Fibroblast of skin of right quadriceps (primary cell): ENCODE measurements at regions not wholly inside any gene's neighbourhood (a gene's known extent, or its start where the extent isn't known, plus 50 kb on each side); places are given as distances from the start of the nearest gene placed in this dataset.
"Not testable (repeated sequence)": the region's sequence is repeated elsewhere in the genome, so short reads cannot be mapped to it uniquely, and the experiment has no call there.

ENCODE experiments used
- DNase-seq: peaks from one replicate; pipeline ENCODE4 v3.0.0-alpha.2; 2013

DNA sequence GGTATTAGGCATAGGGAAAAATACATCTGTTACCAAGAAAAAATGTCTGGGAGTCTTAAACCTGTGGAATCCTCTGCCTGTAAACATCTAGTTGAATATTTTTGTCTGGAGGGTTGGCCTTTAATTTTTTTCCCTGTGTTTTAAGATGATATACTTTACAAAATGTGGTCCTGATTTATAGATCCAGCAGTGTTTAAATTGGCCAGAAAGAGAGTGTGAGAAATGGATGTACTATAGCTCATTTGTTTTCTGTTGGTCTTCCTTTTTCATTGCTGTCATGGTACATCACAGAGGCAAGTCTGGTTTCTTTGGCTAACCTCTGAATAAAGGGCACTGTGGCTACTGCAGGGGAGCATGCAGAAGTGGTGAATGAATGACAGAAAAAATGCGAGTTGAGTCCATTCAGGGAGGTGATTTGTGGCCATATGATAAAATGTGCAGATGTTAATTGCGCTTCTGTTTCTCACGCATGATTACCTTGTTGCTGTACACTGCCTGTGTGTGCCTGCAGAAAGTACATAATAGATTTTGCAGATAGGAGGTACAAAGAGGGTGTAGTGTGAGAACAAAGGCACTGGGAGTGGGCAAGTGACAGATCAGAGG, 150.0 kb downstream of the NFKBIZ start:
- DNase-seq = peak; percentile 6

DNA sequence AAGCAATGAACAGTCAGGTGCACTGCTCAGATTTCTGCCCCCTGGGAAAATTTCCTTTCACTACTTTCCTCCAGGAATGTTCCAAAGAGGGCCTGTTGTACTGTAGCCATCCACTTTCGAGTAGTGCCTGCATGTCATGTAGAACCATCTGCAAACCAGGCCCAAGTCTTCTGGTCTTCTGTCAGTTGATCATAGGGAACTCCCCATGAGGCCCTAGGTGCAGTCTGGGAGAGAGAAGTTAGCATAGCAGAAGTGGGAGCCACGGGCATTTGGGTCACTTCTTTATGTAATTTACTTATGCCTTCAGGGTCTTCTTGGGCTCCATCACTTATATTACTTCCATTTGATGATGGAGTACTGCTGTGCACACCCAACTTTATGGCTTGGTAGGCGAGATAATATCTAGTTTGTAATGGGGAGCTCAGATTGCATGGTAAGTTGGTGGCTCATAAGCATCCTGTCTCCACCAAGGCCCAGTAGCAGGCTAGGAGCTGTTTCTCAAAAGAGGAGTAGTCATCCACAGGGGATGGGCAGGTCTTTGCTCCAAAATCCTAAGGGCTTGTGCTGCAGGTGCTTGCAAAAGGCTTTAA, 151.4 kb downstream of the NFKBIZ start:
- DNase-seq = no peak

DNA sequence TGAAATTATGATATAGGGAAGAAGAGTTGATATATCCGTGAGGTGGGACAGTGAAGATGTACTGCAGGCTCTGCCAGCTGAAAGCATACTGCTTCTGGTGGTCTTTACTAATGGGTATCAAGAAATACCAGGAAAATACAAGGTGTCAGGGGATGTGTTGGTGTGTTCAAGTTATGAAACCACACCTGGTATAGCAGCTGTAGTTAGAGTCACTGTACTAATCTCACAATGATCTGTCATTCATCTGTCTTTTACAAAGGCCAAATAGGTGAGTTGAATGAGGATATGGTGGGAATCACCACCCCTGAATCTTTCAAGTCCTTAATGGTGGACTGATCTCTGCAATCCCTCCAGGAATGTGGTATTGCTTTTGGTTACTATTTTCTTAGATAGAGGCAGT, 152.7 kb downstream of the NFKBIZ start:
- no peak for DNase-seq

DNA sequence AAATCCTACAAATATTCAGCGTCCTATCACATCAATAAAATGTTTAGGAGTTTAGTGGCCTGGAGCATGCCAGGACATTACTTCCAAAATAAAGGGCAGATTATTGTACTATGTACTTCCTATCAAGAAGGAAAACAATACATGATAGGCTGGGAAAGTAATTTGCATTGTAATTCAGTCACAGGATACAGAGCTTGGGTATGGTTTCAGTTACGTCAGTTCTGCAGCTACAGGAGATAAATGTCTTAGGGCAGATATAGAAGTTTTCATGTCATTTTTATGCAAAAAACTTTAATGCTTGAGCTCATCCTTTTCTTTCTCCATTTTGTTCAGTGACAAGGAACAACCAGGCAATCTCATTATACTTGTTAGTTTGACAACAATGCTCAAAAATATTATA, 155.2 kb downstream of the NFKBIZ start:
- DNase-seq = no peak

DNA sequence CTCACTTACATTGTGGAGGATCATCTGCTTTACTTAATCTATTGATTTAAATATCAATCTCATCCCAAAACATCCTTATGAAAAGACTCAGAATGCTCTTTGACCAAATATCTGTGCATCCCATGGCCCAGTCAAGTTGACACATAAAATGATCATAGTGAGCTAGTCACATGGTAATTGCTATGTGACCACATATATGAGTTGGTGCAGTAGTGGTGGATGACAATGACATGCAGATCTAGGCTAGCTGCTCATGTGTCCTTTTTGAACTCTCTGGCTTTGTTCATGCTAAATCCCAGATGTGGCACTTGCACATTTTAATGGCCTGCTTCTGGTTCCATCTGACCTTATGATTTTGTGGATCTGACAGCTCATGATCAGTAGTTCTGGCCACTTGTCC, 156.2 kb downstream of the NFKBIZ start:
- DNase-seq = no peak

DNA sequence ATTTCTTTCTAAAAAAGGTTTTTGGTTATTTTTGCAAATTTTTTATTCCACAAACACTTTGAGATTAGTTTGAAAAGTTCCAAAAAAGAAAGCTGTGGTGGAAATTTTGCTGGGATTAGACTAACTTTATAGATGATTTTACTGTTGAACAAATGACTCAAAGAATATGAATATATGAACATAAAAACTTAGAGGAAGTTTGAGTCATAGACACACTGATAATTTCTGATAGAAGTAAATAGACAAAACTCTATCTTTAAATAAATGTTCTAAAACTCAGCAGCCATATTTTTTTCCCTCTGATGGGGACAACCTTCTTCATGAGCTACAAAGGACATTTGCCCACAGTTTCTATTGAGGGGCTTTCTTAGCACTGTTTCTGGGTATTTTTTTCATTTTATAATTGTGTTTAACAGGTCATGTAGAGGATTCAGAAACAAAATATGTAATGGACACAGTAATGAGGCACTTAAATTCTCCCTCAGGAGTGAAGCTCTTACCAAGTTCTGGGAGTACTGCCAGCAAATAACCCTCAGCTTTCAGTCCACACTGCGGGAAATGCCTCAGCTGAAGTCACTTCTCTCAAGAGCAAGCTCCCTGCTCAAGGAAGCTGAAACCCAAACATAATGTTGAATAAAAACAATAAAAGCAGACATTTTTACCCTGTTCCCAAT, 157.6 kb downstream of the NFKBIZ start:
- peak; percentile 97 for DNase-seq

DNA sequence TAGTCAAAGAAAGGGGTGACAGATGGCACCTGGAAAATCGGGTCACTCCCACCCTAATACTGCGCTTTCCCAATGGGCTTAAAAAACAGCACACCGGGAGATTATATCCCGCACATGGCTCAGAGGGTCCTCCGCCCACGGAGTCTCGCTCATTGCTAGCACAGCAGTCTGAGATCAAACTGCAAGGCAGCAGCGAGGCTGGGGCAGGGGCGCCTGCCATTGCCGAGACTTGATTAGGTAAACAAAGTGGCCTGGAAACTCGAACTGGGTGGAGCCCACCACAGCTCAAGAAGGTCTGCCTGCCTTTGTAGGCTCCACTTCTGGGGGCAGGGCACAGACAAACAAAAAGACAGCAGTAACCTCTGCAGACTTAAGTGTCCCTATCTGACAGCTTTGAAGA, 159.1 kb downstream of the NFKBIZ start:
- not testable (repeated sequence) for DNase-seq

DNA sequence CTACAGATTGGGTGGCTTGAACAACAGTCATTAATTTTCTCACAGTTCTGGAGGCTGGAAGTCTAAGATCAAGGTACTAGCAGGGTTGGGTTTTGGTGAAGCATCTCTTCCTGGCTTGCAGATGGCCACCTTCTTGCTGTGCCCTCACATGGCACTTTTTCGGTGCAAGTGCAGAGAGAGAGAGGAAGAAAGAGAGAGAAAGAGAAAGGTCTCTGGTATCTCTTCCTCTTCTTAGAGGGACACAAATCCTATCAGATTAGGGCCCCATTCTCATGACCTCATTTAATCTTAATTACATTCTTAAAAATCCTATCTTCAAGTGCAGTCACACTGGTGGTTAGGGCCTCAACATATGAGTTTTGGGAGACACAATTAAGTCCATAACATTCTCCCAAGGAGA, 167.1 kb downstream of the NFKBIZ start:
- no peak for DNase-seq

DNA sequence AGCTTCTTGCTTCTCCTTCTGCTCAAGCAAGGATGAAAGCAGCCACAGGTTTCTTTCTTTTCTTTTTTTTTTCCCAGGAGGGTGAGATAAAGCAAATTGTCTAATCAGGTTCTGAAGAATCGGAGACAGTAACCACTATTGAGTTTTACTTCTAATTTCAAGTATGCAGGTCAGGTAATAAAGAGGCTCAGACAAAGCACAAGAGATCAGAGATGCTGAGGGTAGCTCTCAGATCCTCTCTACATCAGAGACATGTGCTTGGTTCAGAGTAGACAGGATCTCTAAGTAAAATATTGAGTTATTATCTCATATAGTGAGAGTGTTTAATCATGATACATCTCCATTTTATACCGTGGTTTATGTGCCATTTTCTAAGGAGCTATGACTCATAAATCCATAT, 168.5 kb downstream of the NFKBIZ start:
- DNase-seq = no peak

DNA sequence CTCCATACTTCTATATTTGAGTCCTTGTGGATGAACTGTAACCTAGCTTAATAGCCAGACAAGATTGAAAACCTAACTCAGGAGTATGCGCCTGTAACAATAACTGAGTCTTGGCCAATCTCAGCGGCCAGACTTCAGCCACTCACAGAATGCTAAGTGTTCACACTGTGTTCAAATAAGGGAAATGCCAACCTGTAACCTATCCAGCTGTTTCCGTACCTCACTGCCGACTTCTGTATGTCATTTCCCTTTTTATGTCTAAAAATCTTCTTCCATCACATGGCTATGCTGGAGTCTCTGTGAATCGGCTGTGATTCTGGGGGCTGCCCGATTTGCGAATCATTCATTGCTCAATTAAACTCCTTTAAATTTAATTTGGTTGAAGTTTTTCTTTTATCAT, 169.2 kb downstream of the NFKBIZ start:
- DNase-seq = no peak

DNA sequence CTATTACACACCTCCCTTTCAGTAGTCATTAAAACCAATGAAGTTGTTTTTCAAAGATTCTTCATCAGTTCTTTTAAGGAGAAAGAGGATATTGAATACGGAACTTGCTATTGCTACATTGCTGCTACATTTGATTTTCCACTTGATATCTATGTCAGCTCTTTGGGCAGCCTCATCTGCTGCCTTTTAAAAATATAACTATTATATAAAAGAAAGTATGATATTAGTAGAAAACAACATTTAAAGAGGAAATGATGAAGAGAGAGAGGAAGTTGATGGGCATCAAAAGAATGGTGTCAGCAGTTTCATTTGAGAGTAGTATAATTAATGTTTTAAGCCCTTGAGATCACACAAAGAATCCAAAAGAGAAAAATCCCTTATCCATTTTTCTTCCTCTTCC, 171.4 kb downstream of the NFKBIZ start:
- DNase-seq = no peak

DNA sequence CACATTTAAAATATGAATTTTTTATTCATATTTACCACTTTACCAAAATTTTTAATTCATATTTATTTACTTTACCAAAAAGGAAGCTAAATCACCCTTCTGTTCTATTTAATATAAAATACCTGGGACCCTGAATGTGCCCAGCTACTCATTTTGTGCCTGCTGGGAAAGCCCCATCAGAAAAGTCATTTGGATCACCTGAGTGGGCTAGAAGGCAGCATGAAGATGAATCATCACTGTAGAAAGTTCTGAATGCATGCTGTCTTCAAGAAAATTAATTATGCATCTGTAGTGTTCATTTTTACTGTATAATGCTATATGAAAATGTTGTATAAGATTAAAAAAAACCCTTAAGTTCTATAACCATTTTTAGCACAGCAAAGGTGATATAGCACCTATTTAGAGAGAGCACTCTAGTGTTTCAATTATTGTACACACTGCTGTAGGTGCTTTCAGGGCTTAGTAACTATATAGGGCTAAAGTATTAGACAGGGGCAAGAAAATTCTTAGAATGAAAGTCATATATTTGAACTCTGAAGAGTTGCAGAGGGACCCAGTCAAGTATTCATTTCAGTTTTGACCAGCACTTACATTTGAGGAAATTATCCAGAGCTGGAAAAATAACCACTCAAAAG, 175.1 kb downstream of the NFKBIZ start:
- no peak for DNase-seq

DNA sequence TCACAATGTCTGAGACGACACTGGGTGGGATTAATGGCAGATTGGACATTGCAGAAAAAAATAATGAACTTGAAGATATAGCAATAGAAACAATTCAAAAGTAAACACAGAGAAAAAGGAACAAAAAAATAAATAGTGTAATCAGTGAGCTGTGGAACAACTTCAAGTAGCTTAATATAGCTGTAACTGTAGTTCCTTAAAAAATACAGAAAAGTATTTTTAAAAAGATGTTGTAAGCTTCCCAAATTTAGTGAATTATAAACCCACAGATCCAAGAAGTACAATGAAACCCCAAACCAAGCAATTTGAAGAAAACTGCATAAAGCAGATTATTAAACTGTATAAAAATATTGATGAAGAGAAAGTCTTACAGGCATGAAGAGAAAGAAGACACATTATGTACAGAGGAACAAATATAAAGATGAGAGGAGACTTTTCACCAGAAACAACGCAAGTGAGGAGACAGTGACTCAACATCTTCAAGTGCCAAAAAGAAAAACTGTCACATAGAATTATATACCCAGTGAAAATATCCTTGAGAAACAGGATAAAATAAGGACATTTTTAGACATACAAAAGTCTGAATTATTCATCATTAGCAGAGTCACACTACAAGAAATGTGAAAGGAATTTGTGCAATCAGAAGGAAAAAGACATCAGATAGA, 176.4 kb downstream of the NFKBIZ start:
- DNase-seq = no peak

DNA sequence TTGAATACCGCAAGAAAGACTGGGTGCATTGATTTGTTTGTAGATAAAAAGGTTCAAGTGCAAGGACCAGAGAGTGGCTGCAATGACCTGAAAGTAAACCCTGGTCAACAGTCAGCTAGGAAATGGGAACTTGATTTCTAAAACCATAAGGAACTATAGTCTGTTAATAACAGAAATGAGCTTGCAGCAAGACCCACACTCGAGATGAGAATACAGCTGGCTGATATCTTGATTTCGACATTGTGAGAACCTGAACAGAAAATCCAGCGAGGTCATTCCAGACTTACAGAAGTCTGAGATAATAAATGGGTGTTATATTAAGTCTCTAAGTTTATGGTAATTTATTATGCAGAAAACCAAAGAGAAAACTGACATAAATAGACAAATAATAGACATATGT, 177.3 kb downstream of the NFKBIZ start:
- no peak for DNase-seq

DNA sequence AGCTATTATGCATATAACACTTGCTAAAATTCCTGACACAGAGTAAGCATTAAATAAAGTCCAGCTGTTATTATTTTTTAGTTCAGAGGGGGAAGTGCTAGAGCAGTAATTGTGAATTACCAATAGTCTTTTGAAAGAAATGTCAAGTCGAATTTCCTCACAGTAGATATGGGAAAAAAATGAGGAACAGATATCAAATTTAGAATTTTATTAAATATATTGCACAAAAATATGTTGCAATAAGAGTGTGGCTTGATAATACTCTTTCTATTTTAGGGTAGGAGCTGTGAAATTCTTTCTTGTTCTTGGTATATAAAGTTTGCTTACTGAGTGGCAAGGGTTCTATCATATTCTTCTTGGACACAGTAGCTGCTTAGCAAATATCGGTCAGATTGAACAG, 181.3 kb downstream of the NFKBIZ start:
- DNase-seq = no peak

DNA sequence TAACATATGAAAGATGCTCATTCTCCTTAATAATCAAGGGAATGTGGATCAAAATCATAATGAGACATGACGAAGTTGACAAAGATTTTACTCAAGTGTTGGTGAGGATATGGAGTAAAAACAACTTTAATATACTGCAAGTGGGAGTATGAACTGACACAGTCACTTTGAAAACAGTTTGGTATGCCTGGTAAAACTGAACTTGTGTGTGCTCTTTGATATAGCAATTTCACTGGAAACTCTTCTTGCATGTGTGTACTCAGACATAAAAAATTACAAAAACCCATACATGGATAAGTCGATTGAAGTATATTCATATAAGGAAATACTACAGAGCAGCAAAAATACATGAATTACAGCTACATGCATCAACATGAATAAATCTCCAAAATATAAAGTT, 182.5 kb downstream of the NFKBIZ start:
- no peak for DNase-seq

DNA sequence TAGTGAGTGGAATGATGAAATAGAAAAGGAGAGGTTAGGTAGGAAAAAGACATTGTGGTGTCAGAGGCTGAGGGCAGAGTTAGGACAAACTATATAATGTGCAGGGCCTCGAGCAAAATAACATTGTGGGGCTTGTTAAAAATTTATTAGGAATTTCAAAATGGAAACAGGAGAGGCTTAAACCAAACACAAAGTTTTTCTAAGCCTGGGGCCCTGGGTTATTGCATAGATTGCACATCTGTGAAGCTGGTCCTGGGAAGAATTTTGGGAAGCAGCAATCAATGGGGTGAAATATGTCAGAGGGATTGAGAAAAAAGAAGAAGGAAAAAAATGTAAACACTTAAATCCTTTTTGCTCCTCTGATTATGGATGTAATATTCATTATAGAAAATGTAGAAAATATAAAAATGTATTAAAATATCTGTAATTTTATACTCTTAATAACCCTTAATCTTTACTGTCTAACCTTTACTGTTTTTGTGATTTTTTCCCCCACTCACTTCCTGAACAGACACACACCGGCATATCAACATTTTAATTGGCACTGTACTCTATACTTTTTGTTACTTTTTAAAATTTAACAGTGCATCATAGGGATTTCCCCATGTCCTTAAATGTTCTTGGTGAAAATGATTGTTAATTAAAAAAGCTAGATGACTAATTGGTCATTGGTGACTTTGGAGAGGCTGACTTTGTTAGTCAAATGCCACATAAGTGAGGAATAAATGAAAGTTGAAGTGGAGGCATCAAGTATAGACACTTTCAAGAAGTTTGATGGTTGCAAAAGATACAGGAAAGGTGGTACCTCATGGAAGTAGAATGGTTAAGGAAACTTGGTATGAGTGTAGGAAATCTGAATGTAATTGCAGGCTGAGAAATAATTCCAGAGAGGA, 183.4 kb downstream of the NFKBIZ start:
- no peak for DNase-seq

DNA sequence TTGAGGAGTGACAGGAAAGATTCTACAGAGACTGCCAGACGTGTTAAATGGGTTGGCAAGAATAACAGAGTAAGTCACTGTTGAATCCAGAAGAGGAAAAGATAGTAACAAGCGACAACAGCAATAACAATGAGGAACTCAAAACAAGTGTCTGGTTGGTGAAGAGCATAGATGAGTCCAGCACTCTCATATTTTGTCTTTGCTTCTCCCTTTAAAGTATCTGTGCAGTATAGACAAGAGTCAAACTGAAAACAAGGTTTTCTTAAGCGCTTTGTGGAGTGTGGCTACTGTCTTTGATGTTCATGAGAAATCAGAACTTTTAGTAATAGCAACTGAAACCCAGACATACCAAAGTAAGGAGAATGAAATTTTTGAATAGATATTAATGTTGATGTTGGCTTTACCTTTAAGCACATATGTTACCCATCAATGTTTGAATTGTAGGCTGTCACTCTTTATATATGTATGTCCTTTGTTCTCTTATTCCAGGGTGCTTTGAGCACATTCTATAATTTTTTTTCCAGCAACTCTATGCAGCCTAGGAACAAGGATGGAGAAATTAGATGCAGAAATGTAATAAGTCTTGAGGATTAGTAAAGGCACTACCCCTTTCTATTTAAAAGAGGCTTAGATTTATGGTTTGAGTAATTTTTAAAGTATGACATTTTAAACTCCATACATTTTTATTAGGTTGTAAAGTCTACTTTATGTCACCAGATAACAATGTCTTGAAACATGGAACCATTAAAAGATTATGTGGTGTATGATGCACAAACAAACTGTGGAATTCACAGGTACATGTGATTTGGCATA, 185.5 kb downstream of the NFKBIZ start:
- DNase-seq = peak; percentile 68

DNA sequence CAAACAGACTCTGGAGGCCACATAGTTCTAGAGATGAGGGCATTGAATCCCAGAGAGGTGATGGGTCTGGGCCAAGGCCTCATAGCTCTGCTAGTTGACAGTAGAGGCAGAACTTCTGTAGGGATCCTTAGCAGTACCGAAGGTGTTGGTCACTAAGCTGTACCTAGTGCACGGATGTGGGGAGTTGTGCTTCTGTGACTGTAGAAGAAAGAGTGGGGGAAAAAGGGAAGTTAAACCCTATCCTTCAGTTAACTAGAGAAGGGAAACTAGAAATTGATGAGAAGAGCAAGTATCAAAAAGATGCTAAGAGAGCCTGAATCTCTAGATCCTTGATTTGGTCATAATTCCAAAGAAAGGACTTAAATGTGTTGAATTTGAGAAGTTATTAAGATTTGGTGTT, 186.7 kb downstream of the NFKBIZ start:
- no peak for DNase-seq

DNA sequence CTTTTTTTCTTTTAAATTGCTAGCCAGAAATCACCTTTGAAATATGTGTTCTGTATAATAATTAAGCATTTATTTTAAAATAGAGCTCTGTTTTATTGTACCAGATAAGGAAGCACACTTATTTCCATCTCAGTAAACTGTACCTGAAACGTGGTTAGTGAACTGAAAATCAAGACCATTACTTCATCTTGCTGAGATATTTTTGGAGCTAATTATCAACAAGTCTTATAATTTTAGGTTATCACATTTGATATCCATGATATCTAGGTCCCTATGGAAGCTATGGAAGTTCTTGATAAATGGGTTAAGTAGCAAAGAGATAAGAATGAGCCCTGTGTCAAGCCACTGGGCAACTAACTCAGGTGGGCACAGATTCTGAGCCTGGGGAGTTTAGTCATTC, 187.2 kb downstream of the NFKBIZ start:
- DNase-seq = no peak

DNA sequence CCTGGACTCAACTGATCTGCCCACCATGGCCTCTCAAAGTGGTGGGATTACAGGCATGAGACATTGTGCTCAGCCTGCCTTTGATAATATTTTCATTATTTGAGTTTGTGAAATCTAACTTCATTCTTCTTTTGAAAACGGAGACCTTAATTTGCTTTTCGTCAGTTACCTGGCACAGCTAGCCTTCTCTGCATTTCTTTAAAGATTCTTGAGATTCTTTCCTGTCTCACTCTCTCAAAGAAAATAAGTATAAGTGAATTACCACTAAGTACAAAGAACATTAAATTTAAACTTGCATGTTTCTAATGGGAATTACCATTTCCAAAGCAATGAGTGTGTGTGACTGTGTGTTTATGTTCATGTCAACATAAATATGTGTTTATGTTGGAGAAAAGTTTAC, 187.9 kb downstream of the NFKBIZ start:
- peak; percentile 51 for DNase-seq

DNA sequence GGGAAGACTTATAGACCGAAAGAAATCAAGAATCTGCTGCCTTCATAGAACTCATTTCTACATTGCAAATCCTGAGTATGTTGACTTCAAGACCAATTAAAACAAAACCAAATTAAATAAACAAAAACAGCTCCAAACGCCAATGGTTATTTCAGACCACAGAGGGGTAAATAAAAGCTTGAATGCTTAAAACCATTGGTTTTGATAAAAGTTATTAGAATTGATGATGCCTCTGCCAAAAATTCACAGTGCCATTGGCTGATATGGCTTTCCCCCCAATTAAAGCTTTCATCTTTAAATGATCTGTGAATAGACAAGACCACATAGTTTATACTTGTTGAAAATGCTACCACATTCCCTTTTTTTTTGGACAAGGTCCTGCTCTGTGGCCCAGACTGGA, 188.5 kb downstream of the NFKBIZ start:
- DNase-seq = no peak
